ENCODE measurements at regions not wholly inside any gene's neighbourhood (a gene's known extent, or its start where the extent isn't known, plus 50 kb on each side); places are given as distances from the start of the nearest gene placed in this dataset.

- no peaks in the 10 kb centered on the region for H3K36me3 ChIP-seq (ENCODE audit: control insufficient read depth, insufficient read depth, low read length)
- H3K27me3 ChIP-seq (ENCODE audit: control insufficient read depth, insufficient read depth, low read length): peaks cover 3% of the 10 kb centered on the region
- no peak overlapping the region for H3K4me3 ChIP-seq (ENCODE audit: low read depth, low read length)
- no peak for DNase-seq (ENCODE audit: low read depth)
- no peak for TF ChIP-seq CTCF (IDR thresholded peaks at IDR 0.05; ENCODE audit: insufficient read depth, low read length, poor library complexity, severe bottlenecking)
These were observed 225.2 kb downstream of the ETNK1 start for GRCh38 chr12:22850185-22850584.

- no peaks in the 10 kb centered on the region for H3K36me3 ChIP-seq (ENCODE audit: control insufficient read depth, insufficient read depth, low read length)
- H3K4me3 ChIP-seq (ENCODE audit: low read depth, low read length): no peak overlapping the region
- DNase-seq (ENCODE audit: low read depth): no peak
- peaks cover 3% of the 10 kb centered on the region for H3K27me3 ChIP-seq (ENCODE audit: control insufficient read depth, insufficient read depth, low read length)
- no peak for TF ChIP-seq CTCF (IDR thresholded peaks at IDR 0.05; ENCODE audit: insufficient read depth, low read length, poor library complexity, severe bottlenecking)
These were observed 226.6 kb downstream of the ETNK1 start for GRCh38 chr12:22851532-22851931.

GRCh38 chr12:22855456-22855855, 230.5 kb downstream of the ETNK1 start:
- DNase-seq (ENCODE audit: low read depth): no peak
- no peak for TF ChIP-seq CTCF (IDR thresholded peaks at IDR 0.05; ENCODE audit: insufficient read depth, low read length, poor library complexity, severe bottlenecking)
- Histone ChIP-seq H3K4me3 (ENCODE audit: low read depth, low read length) (no peak overlapping the region), H3K27me3 (ENCODE audit: control insufficient read depth, insufficient read depth, low read length) (peaks cover 1% of the 10 kb centered on the region), H3K36me3 (ENCODE audit: control insufficient read depth, insufficient read depth, low read length) (no peaks in the 10 kb centered on the region)

GRCh38 chr12:22856178-22856577, 231.2 kb downstream of the ETNK1 start:
- TF ChIP-seq CTCF (IDR thresholded peaks at IDR 0.05; ENCODE audit: insufficient read depth, low read length, poor library complexity, severe bottlenecking): peak; percentile 49
- Histone ChIP-seq H3K4me3 (ENCODE audit: low read depth, low read length) (no peak overlapping the region), H3K36me3 (ENCODE audit: control insufficient read depth, insufficient read depth, low read length) (no peaks in the 10 kb centered on the region), H3K27me3 (ENCODE audit: control insufficient read depth, insufficient read depth, low read length) (no peaks in the 10 kb centered on the region)
- no peak for DNase-seq (ENCODE audit: low read depth)

GRCh38 chr12:22858849-22859570, 234.0 kb downstream of the ETNK1 start:
- DNase-seq (ENCODE audit: low read depth): no peak
- no peaks in the 10 kb centered on the region for H3K27me3 ChIP-seq (ENCODE audit: control insufficient read depth, insufficient read depth, low read length)
- H3K4me3 ChIP-seq (ENCODE audit: low read depth, low read length): no peak overlapping the region
- no peaks in the 10 kb centered on the region for H3K36me3 ChIP-seq (ENCODE audit: control insufficient read depth, insufficient read depth, low read length)
- no peak for TF ChIP-seq CTCF (IDR thresholded peaks at IDR 0.05; ENCODE audit: insufficient read depth, low read length, poor library complexity, severe bottlenecking)

GRCh38 chr12:22860926-22861325, 236.0 kb downstream of the ETNK1 start:
- TF ChIP-seq CTCF (IDR thresholded peaks at IDR 0.05; ENCODE audit: insufficient read depth, low read length, poor library complexity, severe bottlenecking): no peak
- H3K4me3 ChIP-seq (ENCODE audit: low read depth, low read length): no peak overlapping the region
- no peaks in the 10 kb centered on the region for H3K36me3 ChIP-seq (ENCODE audit: control insufficient read depth, insufficient read depth, low read length)
- no peak for DNase-seq (ENCODE audit: low read depth)
- no peaks in the 10 kb centered on the region for H3K27me3 ChIP-seq (ENCODE audit: control insufficient read depth, insufficient read depth, low read length)

Measured in kidney epithelial cell (primary cell).